ENCODE measurements at regions not wholly inside any gene's neighbourhood (a gene's known extent, or its start where the extent isn't known, plus 50 kb on each side); places are given as distances from the start of the nearest gene placed in this dataset.

DNA sequence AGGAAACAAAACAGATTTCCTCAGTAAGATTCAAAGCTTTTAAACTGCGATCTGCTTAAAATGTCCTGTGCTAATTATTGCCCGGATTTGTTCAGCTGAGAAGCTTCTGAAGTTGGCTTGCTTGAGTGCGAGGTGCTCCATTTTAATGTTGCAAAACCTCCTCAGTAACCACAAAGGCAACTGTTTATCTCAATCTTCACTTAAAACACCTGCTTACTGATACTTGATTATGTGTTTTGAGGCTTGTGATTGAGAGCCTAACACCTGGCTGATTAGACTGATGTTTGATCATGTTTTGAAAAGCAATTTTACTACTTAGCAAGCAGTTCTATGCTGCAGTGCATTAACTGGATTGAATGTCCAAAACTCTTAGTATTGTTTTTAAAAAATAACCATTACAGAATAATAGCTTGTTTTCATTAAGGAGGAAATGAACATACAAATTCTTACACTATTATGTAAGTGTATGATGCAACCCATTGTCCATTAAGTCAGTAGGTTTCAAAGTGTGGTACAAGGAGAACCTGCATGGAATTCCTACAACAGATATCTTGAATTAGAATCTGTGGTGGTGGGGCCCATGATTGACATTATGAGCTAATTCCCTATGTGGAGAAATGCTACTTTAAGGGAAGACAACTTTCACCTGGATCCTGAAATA is 96.9 kb upstream of the FAM180A start:
- no peak for DNase-seq (ENCODE audit: low read depth in 1 of 2, low spot score in 1 of 2)
- no peak for TF ChIP-seq JUND (IDR thresholded peaks at IDR 0.05; ENCODE audit: low read depth)
- in situ Hi-C loops (cut with HindIII; ENCODE audit: low pct_unique_long_range_greater_than_20kb, low sequenced_read_pairs) = no loop called here

DNA sequence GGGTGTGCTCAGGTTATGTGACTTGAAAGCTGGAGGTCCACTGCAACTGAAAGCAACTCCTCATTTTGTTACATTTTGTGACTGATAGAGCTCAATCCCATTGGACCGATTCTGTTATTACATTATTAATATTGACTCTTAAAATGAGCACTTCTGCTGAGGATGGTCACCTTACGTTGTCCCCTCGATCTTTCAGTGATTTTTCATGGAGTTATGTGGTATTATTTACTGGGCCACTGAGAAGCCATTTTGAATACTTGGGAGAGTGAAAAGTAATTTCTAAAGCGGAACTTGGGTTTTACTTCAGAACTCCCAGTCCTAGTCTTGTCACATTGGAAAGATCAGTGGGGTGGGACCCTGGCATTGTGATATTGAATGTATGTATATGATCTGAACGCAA is 96.3 kb upstream of the FAM180A start:
- in situ Hi-C loops (cut with HindIII; ENCODE audit: low pct_unique_long_range_greater_than_20kb, low sequenced_read_pairs) = no loop called here
- TF ChIP-seq JUND (IDR thresholded peaks at IDR 0.05; ENCODE audit: low read depth) = no peak
- DNase-seq (ENCODE audit: low read depth in 1 of 2, low spot score in 1 of 2) = no peak

DNA sequence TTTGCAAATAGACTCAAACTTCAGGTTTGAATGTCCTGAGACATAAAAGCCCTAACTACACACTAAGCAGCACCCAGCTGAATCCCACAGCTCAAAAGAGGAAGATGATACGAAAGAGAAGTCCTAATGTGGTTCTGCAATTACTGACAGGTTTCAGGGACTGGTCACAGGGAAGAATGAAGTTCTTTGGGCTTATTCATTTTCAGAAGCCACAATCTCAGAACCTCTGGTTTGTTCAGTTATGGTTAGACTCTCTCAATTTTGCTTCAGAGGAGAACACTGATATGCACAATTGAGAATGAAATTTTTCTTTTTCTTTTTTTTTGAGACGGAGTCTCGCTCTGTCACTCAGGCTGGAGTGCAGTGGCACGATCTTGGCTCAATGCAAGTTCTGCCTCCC is 94.6 kb upstream of the FAM180A start:
- in situ Hi-C loops (cut with HindIII; ENCODE audit: low pct_unique_long_range_greater_than_20kb, low sequenced_read_pairs) = no loop called here
- no peak for DNase-seq (ENCODE audit: low read depth in 1 of 2, low spot score in 1 of 2)
- no peak for TF ChIP-seq JUND (IDR thresholded peaks at IDR 0.05; ENCODE audit: low read depth)

DNA sequence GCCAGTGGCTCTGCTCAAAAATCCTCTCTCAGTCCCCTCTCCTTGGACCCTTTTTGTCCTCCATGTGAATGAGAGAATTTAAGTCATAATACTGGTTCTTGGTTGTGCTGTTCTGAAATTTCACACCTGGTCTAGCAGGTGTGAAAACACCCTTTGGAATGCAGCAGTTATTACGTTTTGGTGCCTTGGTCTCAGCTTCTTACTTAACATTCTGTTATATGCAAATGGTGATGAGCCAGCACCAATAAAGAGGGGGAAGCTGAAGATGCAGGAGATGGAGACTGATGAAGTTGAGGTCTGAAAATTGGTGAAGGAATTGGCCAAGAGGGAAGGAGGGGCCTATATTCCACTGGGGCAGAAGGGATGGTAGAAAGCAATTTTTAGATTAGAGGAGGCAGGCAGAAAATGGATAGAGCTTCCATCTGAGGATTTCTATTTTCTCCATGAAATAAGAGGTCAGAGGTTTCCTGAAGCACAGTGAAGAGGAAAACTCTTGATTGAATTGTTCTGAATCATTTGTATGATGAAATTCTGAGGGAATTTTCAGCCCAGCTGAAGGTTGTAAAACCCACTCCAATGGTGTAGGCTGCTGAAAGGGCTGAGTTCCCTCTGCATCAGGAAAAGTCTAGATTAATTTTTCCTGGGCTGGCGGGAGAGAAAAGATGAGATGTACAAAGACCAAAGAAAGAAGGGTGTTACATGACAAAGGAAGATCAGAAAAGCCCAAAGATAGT is 94.0 kb upstream of the FAM180A start:
- in situ Hi-C loops (cut with HindIII; ENCODE audit: low pct_unique_long_range_greater_than_20kb, low sequenced_read_pairs) = no loop called here
- no peak for TF ChIP-seq JUND (IDR thresholded peaks at IDR 0.05; ENCODE audit: low read depth)
- no peak for DNase-seq (ENCODE audit: low read depth in 1 of 2, low spot score in 1 of 2)

DNA sequence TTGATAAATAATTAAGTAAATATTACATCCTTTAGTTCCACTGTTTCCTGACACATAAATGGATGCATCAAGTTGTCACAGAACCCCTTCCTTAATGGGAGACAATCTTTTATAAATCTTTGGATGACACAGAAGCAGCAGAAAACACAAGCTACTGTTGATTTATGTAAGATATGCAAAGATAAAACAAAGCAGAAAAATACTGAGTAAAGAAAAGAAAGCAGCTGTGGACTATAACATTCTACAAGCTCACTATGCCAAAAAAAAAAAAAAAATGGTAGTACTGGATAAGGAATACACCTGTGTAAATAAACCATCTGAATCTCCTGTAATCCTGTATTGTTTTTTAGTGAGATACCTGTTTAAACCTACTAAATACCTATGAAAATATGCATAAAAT is 92.0 kb upstream of the FAM180A start:
- DNase-seq (ENCODE audit: low read depth in 1 of 2, low spot score in 1 of 2) = no peak
- in situ Hi-C loops (cut with HindIII; ENCODE audit: low pct_unique_long_range_greater_than_20kb, low sequenced_read_pairs) = no loop called here
- TF ChIP-seq JUND (IDR thresholded peaks at IDR 0.05; ENCODE audit: low read depth) = no peak

DNA sequence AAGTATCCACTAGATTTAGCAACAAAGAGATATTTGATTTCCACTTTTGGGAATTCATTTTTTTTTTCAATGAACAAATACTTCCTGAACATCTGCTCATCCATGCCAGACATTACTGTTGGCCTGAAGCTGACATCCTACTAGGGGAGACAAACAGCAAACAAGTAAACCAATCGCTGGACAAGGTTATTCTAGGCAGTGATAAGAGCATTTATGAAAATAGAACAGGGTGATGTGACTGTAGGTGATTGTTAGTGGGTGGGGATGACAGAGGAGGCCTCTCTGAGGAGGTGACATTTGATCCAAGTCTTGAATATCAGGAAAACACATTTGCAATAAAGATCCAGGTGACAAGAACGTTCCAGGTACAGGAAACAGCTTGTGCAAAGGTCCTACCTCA is 89.1 kb upstream of the FAM180A start:
- in situ Hi-C loops (cut with HindIII; ENCODE audit: low pct_unique_long_range_greater_than_20kb, low sequenced_read_pairs) = no loop called here
- TF ChIP-seq JUND (IDR thresholded peaks at IDR 0.05; ENCODE audit: low read depth) = no peak
- no peak for DNase-seq (ENCODE audit: low read depth in 1 of 2, low spot score in 1 of 2)

DNA sequence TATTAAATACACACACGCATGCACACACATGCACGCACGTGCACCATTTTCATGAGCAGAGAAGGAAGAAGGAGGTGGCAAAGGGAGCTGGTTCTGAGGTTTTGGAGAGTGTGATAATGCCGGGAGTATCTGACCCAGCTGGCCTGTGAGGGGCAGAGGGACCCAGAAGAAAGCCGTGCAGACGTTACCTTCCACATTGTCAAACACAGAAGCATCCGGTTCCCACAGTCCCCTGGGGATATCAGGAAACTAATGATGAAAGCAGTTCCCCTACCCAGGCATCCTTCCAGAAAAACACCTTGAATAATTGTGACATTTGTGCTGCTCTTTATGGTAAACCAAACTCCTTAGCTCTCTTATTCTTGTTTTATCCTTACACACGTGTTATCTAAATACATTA is 85.7 kb upstream of the FAM180A start:
- DNase-seq (ENCODE audit: low read depth in 1 of 2, low spot score in 1 of 2) = no peak
- no peak for TF ChIP-seq JUND (IDR thresholded peaks at IDR 0.05; ENCODE audit: low read depth)
- in situ Hi-C loops (cut with HindIII; ENCODE audit: low pct_unique_long_range_greater_than_20kb, low sequenced_read_pairs) = no loop called here

DNA sequence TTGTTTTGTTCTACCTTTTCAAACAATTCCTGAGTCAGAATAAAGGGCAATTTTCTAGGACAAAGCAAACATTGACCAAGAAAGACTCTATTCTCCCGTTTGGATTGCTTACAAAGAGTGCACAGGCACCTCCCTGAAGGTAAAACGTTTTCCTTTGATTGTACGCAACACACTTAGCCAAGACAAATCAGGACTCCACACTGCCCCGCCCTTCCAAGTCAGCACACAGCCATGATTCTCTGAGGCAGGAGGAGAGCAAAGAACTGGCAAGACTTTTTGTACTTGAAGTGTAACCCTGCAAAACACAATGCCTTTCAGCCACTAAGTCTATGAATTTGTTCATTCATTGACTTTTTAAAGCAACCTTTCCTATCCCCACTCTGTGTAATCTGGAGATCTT is 85.0 kb upstream of the FAM180A start:
- no peak for DNase-seq (ENCODE audit: low read depth in 1 of 2, low spot score in 1 of 2)
- no peak for TF ChIP-seq JUND (IDR thresholded peaks at IDR 0.05; ENCODE audit: low read depth)
- in situ Hi-C loops (cut with HindIII; ENCODE audit: low pct_unique_long_range_greater_than_20kb, low sequenced_read_pairs) = no loop called here

DNA sequence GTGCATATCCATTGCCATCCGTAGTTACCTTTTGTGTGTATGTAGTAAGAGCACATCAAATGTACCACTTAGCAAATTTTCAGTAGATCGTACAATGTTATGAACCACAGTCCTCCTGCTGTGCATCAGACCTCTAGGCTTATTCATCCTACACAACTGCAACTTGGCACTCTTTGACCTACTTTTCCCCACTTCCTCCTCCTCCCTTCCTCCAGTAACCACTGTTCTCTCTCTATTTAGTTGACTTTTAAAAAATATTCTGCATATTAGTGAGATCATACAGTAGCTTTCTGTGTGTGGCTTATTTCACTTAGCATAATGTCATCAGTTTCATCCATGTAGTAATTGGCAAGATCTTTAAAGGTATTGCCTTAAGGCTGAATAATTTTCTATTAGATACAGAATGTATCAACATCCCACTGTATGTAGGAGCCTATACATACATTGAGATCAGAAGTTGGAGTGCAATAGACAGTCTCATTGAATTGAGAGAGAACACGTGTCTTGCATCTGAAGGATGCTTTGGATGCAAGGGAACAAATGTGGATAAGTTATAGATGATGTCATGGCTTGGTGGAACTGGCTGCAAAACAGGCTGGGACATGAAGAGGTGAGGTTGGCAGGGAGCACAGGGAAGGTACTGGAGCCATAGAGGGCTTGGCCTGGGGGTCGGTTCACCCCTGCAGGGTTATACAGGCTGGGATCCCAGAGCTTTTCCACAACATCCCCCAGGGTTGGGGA is 83.0 kb upstream of the FAM180A start:
- no peak for TF ChIP-seq JUND (IDR thresholded peaks at IDR 0.05; ENCODE audit: low read depth)
- DNase-seq (ENCODE audit: low read depth in 1 of 2, low spot score in 1 of 2) = no peak
- in situ Hi-C loops (cut with HindIII; ENCODE audit: low pct_unique_long_range_greater_than_20kb, low sequenced_read_pairs) = no loop called here

DNA sequence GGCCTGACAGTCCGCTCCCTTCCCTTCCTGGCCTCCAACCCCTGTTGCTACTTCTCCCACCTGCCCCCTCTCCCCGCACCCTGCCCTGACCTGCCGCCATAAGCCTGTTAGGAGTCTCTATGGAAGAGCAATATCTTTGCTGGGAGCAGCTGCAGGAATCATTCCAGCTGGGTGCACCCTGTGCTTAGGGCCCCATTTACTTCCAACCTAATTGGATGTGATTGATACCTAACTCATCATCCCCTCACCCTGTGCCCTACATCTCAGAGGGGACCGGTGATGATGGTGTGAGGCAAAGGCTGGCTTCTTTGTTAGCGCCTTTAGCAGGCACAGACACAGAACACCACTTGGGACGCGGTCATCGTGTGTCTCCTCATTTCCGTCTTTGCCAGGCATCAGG is 80.0 kb upstream of the FAM180A start:
- DNase-seq (ENCODE audit: low read depth in 1 of 2, low spot score in 1 of 2) = no peak
- TF ChIP-seq JUND (IDR thresholded peaks at IDR 0.05; ENCODE audit: low read depth) = no peak
- in situ Hi-C loops (cut with HindIII; ENCODE audit: low pct_unique_long_range_greater_than_20kb, low sequenced_read_pairs) = no loop called here

DNA sequence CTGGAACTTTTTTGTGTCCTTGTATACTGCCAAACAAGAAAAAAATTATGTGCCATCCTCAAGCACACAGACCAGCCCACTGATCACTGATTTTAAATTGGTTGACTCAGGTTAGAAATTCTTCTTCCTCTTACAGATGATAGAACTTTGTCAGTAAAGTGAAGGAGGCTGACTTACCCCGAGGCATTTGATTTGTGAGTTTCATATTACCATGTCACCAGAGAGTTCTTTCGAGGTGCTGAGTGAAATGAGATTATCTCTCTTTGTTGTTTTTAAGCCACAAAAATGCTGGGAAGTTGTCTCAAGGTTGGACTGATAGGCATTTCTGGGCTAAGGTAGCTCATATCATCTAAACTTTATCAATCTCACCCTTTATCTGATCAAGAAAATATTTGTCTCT is 78.8 kb upstream of the FAM180A start:
- no peak for DNase-seq (ENCODE audit: low read depth in 1 of 2, low spot score in 1 of 2)
- TF ChIP-seq JUND (IDR thresholded peaks at IDR 0.05; ENCODE audit: low read depth) = no peak
- in situ Hi-C loops (cut with HindIII; ENCODE audit: low pct_unique_long_range_greater_than_20kb, low sequenced_read_pairs) = no loop called here

DNA sequence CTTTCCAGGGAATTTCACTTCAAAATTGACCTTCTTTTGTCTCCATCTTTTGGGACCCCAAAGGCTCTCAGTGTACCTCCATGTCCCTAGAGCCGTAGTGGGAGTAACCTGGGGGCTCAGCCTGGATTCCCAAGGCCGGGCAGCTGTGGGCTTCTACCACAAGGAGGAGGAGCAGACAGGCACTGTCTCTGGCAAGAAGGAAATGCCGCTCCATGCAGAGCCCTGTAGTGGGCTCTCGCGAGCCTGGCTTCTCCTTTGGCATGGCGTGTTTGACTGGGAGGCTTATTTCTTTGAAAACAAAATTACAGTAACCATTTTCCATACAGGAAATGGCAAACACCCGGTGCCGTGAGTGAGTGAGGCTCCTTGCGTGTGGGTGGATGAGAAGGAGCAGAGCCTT is 76.8 kb upstream of the FAM180A start:
- in situ Hi-C loops (cut with HindIII; ENCODE audit: low pct_unique_long_range_greater_than_20kb, low sequenced_read_pairs) = no loop called here
- no peak for DNase-seq (ENCODE audit: low read depth in 1 of 2, low spot score in 1 of 2)
- TF ChIP-seq JUND (IDR thresholded peaks at IDR 0.05; ENCODE audit: low read depth) = no peak

DNA sequence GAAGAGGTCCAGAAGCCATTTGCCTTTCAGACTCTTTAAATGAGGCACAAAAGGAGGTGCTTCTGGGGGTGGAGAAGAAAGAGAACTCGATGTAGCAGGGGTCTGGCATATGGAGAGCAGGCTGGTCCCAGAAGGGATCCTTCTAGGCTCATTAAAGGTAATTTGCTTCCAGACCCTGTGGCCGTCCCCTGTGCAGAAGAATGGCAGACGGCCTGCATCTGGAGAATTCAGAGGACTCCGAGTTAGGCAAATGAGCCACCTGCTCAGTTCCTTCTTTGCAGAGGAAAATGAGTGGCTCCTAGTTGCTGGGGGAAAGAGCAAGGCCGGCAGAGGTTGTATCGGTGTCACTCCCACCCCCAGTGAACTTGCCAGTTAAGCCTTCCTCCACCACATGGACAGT is 73.8 kb upstream of the FAM180A start:
- no peak for TF ChIP-seq JUND (IDR thresholded peaks at IDR 0.05; ENCODE audit: low read depth)
- no peak for DNase-seq (ENCODE audit: low read depth in 1 of 2, low spot score in 1 of 2)
- in situ Hi-C loops (cut with HindIII; ENCODE audit: low pct_unique_long_range_greater_than_20kb, low sequenced_read_pairs) = no loop called here

All from T47D (cell line).